SK-N-MC (cell line): ENCODE measurements at regions not wholly inside any gene's neighbourhood (a gene's known extent, or its start where the extent isn't known, plus 50 kb on each side); places are given as distances from the start of the nearest gene placed in this dataset.

ENCODE experiments used
- EZH2 ChIP-seq: fragments of 200-600 bp; sonication (generic); IDR thresholded peaks from one replicate; pipeline ENCODE4 v1.6.1; 2017; ENCODE audit warnings: antibody characterized with exemption
- POLR2AphosphoS5 ChIP-seq: IDR thresholded peaks from 2 replicates; pipeline ENCODE4 v1.6.1; 2012; ENCODE audit warnings: mild to moderate bottlenecking, low read depth, low read length, borderline replicate concordance

GRCh38 chr12:24153079-24153478, 203.6 kb upstream of the SOX5 start:
- no peak for TF ChIP-seq POLR2AphosphoS5
- no peak for TF ChIP-seq EZH2
